ENCODE measurements at regions not wholly inside any gene's neighbourhood (a gene's known extent, or its start where the extent isn't known, plus 50 kb on each side); places are given as distances from the start of the nearest gene placed in this dataset.
A peak's percentile ranks its signal among the peaks of the same experiment; 100 is the strongest.
"Not testable (repeated sequence)": the region's sequence is repeated elsewhere in the genome, so short reads cannot be mapped to it uniquely, and the experiment has no call there.

DNA sequence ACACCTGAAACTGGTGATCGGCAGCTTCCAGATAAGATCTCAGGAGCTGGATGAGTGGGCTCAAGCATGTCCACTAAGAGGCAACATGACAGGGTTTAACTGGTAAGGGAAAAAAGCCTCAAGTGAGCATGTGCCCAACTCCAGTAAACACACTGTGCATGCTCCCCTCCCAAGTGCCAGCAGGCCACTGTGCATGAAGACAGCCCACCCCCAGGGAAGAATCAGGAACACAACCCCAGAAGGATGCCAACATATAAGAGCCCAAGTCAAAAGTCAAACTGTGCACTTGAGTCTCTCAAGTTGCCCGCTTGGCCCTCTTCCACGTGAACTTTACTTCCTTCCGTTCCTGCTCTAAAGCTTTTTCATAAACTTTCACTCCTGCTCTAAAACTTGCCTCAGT lies 311.3 kb upstream of the PRKD1 start:
- no peak for DNase-seq (ENCODE audit: low read depth)
- TF ChIP-seq, protein P1, sequence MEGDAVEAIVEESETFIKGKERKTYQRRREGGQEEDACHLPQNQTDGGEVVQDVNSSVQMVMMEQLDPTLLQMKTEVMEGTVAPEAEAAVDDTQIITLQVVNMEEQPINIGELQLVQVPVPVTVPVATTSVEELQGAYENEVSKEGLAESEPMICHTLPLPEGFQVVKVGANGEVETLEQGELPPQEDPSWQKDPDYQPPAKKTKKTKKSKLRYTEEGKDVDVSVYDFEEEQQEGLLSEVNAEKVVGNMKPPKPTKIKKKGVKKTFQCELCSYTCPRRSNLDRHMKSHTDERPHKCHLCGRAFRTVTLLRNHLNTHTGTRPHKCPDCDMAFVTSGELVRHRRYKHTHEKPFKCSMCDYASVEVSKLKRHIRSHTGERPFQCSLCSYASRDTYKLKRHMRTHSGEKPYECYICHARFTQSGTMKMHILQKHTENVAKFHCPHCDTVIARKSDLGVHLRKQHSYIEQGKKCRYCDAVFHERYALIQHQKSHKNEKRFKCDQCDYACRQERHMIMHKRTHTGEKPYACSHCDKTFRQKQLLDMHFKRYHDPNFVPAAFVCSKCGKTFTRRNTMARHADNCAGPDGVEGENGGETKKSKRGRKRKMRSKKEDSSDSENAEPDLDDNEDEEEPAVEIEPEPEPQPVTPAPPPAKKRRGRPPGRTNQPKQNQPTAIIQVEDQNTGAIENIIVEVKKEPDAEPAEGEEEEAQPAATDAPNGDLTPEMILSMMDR (conservative IDR thresholded peaks at IDR 0.05; ENCODE audit: low read depth, low read length): no peak

DNA sequence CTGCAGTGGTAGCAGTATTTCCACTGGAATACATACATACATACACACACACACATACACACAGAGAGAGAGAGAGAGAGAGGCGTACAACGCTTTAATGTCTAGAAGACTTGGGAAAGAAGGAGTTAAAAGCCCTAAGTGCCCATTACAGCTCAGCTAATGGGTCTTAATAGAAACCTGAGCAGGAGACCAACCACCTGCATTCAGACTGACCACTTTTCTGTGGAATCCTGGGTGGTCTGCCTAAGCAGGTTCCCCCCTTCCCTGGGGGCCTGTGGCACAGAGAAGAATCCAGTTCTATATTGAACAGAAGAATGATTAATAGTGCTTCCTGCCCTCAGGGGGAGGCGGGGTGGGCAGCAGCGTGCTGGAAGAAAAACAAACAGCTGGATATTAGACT lies 312.4 kb upstream of the PRKD1 start:
- TF ChIP-seq, protein P1 (conservative IDR thresholded peaks at IDR 0.05; ENCODE audit: low read depth, low read length): no peak
- H3K4me3 ChIP-seq (ENCODE audit: low read depth, low read length): no peak overlapping the region
- DNase-seq (ENCODE audit: low read depth): no peak

More for the DNA sequence above, 311.3 kb upstream of the PRKD1 start:
- H3K4me3 ChIP-seq (ENCODE audit: low read depth, low read length): no peak overlapping the region

DNA sequence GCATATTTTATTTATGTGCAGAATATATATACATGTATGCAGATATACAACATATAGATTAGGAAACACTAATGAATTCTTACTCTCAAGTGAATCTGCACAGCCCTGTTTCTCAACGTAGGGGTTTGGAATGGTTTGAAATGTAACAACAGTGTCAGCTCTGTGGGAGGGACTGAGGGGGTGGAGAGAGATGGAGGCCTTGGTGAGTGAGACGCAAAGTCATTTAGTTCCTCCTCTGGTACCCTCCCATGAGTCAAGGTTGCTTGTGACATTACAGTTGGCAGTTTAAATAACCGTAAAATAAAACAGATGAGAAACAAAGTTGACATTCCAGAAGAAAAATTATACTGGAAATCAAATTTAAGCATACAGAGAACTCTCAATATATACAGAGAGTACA lies 313.0 kb upstream of the PRKD1 start:
- DNase-seq (ENCODE audit: low read depth): peak; percentile 36
- TF ChIP-seq, protein P1 (conservative IDR thresholded peaks at IDR 0.05; ENCODE audit: low read depth, low read length): no peak

DNA sequence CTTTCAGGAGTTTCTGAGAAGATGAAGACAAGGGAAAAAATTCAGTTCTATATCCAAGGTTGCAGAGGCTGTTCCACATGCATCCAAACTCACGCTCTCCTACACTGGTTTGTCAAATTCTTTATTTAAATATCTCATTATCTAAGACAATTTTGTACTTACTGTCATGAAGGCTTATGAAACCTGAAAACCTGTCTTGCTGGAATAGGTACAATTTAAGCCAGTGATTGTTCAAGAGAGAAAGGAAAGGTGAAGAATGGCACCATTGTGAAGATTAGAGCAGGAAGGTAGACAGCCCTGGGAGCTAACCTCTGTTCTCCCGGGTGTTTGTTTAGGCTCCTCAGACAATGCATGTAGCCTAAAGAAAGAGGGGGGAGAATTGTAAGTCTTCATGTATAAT lies 315.1 kb upstream of the PRKD1 start:
- TF ChIP-seq, protein P1 (conservative IDR thresholded peaks at IDR 0.05; ENCODE audit: low read depth, low read length): no peak
- DNase-seq (ENCODE audit: low read depth): no peak
- no peak overlapping the region for H3K4me3 ChIP-seq (ENCODE audit: low read depth, low read length)

More for the DNA sequence above, 313.0 kb upstream of the PRKD1 start:
- no peak overlapping the region for H3K4me3 ChIP-seq (ENCODE audit: low read depth, low read length)

DNA sequence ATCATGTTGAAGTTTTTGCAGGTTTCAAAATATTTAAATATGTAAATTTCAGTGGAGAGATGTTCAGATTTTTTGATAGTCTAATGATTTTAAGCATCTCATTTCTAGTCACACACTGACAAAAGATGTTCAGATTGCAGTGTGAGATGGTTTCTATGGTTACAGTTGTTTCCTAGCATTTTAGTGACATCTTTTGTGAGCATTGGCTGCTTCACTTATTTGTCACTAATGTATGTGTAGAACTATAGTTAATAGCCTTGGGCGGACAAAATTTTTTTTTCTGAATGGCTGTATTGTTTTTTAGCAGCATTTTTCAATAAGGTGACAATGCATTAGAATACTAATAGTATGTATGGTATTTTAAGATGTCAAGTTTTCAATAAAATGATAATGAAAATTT lies 315.6 kb upstream of the PRKD1 start:
- TF ChIP-seq, protein P1 (conservative IDR thresholded peaks at IDR 0.05; ENCODE audit: low read depth, low read length): no peak
- H3K4me3 ChIP-seq (ENCODE audit: low read depth, low read length): no peak overlapping the region
- DNase-seq (ENCODE audit: low read depth): no peak

DNA sequence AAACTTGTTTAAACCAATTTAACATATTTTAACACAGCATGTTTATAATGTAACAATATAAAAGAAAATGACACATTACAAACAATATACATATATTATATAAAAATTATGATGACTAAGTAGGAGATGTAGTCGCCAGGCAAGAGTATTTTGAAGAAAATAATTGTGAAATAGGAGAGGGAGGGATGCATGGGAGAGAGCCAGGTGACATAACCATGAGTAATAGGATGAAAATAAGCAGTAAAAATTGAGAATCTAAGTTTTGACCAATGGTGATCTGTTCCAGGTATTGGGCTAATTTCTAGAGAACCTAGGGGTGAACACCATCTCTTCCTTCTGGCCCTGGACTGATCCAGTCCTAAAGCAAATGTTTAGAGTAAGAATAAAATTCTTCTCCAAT lies 315.2 kb upstream of the G2E3 start:
- peak; percentile 82 for DNase-seq (ENCODE audit: low read depth)
- TF ChIP-seq, protein P1 (conservative IDR thresholded peaks at IDR 0.05; ENCODE audit: low read depth, low read length): no peak
- H3K4me3 ChIP-seq (ENCODE audit: low read depth, low read length): no peak overlapping the region

DNA sequence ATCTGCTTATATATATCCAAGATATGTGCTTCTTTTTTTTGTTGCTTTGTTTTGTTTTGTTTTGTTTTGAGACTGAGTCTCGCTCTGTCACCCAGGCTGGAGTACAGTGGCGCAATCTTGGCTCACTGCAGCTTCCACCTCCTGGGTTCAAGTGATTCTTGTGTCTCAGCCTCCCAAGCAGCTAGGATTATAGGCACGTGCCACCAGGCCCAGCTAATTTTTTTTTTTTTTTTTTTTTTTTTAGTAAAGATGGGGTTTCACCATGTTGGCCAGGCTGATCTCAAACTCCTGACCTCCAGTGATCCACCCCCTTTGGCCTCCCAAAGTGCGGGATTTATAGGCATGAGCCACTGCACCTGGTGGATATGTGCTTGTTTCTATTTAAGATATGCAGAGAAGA lies 314.6 kb upstream of the G2E3 start:
- H3K4me3 ChIP-seq (ENCODE audit: low read depth, low read length): not testable (repeated sequence)
- peak; percentile 43 for DNase-seq (ENCODE audit: low read depth)

DNA sequence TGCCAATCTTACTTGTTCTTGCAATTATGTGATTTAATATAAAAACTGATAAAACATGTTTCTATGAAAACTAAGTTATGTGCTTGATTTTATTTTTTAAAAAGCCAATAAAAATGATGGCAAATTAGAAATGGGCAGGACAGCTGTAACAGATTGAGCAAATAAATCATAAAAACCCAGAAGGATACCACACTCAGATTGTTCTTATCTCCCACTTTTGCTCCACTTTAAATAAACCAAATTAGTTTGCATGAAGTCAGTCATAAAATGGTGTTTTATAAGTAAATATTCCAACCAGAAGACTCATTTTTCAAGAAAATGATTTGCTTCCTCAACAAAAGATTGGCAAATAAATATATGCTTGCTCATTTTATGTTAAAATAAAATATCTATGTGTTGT lies 307.9 kb upstream of the G2E3 start:
- TF ChIP-seq, protein P1 (conservative IDR thresholded peaks at IDR 0.05; ENCODE audit: low read depth, low read length): no peak
- H3K4me3 ChIP-seq (ENCODE audit: low read depth, low read length): no peak overlapping the region
- no peak for DNase-seq (ENCODE audit: low read depth)

All from choroid plexus epithelial cell (primary cell).